ENCODE measurements at regions not wholly inside any gene's neighbourhood (a gene's known extent, or its start where the extent isn't known, plus 50 kb on each side); places are given as distances from the start of the nearest gene placed in this dataset.

DNA sequence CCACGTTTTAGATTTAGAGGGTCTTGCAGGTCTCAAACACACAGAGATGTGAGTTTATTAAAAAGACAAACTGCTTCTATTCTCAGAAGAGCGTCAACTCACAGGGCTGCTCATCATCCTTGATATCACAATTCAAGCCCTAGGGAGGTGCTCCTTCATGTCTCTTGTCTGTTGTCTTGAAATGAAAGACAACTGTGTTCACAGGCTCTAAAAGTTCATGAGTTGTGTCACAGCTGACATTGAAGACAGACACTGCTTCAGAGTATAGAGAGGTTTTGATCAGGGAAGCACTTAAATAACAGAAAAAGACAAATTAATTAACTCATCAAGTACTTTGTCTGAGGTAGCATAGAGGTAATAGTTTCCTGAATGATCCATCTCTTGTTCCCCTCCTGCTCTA, 1917.6 kb upstream of the WWC1 start:
- TF ChIP-seq, protein P1, sequence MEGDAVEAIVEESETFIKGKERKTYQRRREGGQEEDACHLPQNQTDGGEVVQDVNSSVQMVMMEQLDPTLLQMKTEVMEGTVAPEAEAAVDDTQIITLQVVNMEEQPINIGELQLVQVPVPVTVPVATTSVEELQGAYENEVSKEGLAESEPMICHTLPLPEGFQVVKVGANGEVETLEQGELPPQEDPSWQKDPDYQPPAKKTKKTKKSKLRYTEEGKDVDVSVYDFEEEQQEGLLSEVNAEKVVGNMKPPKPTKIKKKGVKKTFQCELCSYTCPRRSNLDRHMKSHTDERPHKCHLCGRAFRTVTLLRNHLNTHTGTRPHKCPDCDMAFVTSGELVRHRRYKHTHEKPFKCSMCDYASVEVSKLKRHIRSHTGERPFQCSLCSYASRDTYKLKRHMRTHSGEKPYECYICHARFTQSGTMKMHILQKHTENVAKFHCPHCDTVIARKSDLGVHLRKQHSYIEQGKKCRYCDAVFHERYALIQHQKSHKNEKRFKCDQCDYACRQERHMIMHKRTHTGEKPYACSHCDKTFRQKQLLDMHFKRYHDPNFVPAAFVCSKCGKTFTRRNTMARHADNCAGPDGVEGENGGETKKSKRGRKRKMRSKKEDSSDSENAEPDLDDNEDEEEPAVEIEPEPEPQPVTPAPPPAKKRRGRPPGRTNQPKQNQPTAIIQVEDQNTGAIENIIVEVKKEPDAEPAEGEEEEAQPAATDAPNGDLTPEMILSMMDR (IDR thresholded peaks at IDR 0.05) = no peak
- TF ChIP-seq POLR2A (IDR thresholded peaks at IDR 0.05) = no peak
